ENCODE measurements at regions not wholly inside any gene's neighbourhood (a gene's known extent, or its start where the extent isn't known, plus 50 kb on each side); places are given as distances from the start of the nearest gene placed in this dataset.

- no peak overlapping the region for H3K4me3 ChIP-seq (ENCODE audit: low read depth, low read length)
These were observed 119.3 kb upstream of the WWC1 start for GRCh38 chr5:168171901-168172759.

- H3K4me3 ChIP-seq (ENCODE audit: low read depth, low read length): no peak overlapping the region
These were observed 118.7 kb upstream of the WWC1 start for GRCh38 chr5:168172760-168173223.

- H3K4me3 ChIP-seq (ENCODE audit: low read depth, low read length): no peak overlapping the region
These were observed 117.1 kb upstream of the WWC1 start for GRCh38 chr5:168174376-168174775.

- no peak overlapping the region for H3K4me3 ChIP-seq (ENCODE audit: low read depth, low read length)
These were observed 115.2 kb upstream of the WWC1 start for GRCh38 chr5:168176251-168176650.

- no peak overlapping the region for H3K4me3 ChIP-seq (ENCODE audit: low read depth, low read length)
These were observed 114.5 kb upstream of the WWC1 start for GRCh38 chr5:168176941-168177340.

GRCh38 chr5:168177831-168178450, 113.5 kb upstream of the WWC1 start:
- no peak overlapping the region for H3K4me3 ChIP-seq (ENCODE audit: low read depth, low read length)

GRCh38 chr5:168179192-168179593, 112.3 kb upstream of the WWC1 start:
- no peak overlapping the region for H3K4me3 ChIP-seq (ENCODE audit: low read depth, low read length)

GRCh38 chr5:168182269-168182668, 109.2 kb upstream of the WWC1 start:
- no peak overlapping the region for H3K4me3 ChIP-seq (ENCODE audit: low read depth, low read length)

GRCh38 chr5:168184103-168184502, 107.3 kb upstream of the WWC1 start:
- H3K4me3 ChIP-seq (ENCODE audit: low read depth, low read length): no peak overlapping the region

- H3K4me3 ChIP-seq (ENCODE audit: low read depth, low read length): no peak overlapping the region
These were observed 105.0 kb upstream of the WWC1 start for GRCh38 chr5:168186289-168187074.

- no peak overlapping the region for H3K4me3 ChIP-seq (ENCODE audit: low read depth, low read length)
These were observed 103.8 kb upstream of the WWC1 start for GRCh38 chr5:168187614-168188013.

GRCh38 chr5:168188182-168188581, 103.3 kb upstream of the WWC1 start:
- no peak overlapping the region for H3K4me3 ChIP-seq (ENCODE audit: low read depth, low read length)

- no peak overlapping the region for H3K4me3 ChIP-seq (ENCODE audit: low read depth, low read length)
These were observed 99.3 kb upstream of the WWC1 start for GRCh38 chr5:168192120-168192519.

GRCh38 chr5:168193493-168194250, 97.8 kb upstream of the WWC1 start:
- no peak overlapping the region for H3K4me3 ChIP-seq (ENCODE audit: low read depth, low read length)

- no peak overlapping the region for H3K4me3 ChIP-seq (ENCODE audit: low read depth, low read length)
These were observed 96.3 kb upstream of the WWC1 start for GRCh38 chr5:168195110-168195509.

GRCh38 chr5:168198359-168198758, 93.1 kb upstream of the WWC1 start:
- H3K4me3 ChIP-seq (ENCODE audit: low read depth, low read length): no peak overlapping the region

- H3K4me3 ChIP-seq (ENCODE audit: low read depth, low read length): no peak overlapping the region
These were observed 88.4 kb upstream of the WWC1 start for GRCh38 chr5:168202996-168203395.

- no peak overlapping the region for H3K4me3 ChIP-seq (ENCODE audit: low read depth, low read length)
These were observed 87.3 kb upstream of the WWC1 start for GRCh38 chr5:168204165-168204564.

GRCh38 chr5:168207450-168208029, 83.9 kb upstream of the WWC1 start:
- H3K4me3 ChIP-seq (ENCODE audit: low read depth, low read length): no peak overlapping the region

- no peak overlapping the region for H3K4me3 ChIP-seq (ENCODE audit: low read depth, low read length)
These were observed 82.0 kb upstream of the WWC1 start for GRCh38 chr5:168209244-168209995.

Measured in iPS-11a (cell line).